CD14-positive monocyte (primary cell): ENCODE measurements at regions not wholly inside any gene's neighbourhood (a gene's known extent, or its start where the extent isn't known, plus 50 kb on each side); places are given as distances from the start of the nearest gene placed in this dataset.

Experiments
- DNase-seq, 3 donors: peaks; one replicate each; pipeline ENCODE4 v3.0.0-alpha.2; 2011 to 2022
- H2AFZ ChIP-seq: 2 replicates; pipeline ENCODE4 v1.6.0; 2012; ENCODE audit warnings: mild to moderate bottlenecking, low read depth, low read length, inconsistent platforms; ENCODE audit not compliant: insufficient read depth, poor library complexity, severe bottlenecking
- H3K27ac ChIP-seq, 2 donors: 1 replicate in 1 of 2; 2 replicates in 1 of 2; pipeline ENCODE4 v1.5.1; 2012 to 2013; ENCODE audit warnings: low read length in 2 of 2, control low read depth in 1 of 2, inconsistent platforms in 1 of 2, low read depth in 1 of 2, mild to moderate bottlenecking in 1 of 2
- H3K27me3 ChIP-seq, 2 donors: one replicate each; pipeline versions ENCODE4 v1.6.0 to v1.6.1; 2011 to 2013; ENCODE audit warnings: low read length in 2 of 2; ENCODE audit not compliant: control insufficient read depth in 2 of 2, insufficient read depth in 2 of 2
- H3K36me3 ChIP-seq, 2 donors: replicated peaks in 1 of 2; 1 replicate in 1 of 2; 2 replicates in 1 of 2; pipeline versions ENCODE4 v1.5.1 to v1.6.1; 2012 to 2013; ENCODE audit warnings: low read length in 2 of 2, control low read depth in 1 of 2, inconsistent platforms in 1 of 2, mild to moderate bottlenecking in 1 of 2; ENCODE audit not compliant: insufficient read depth in 2 of 2, control insufficient read depth in 1 of 2
- H3K4me1 ChIP-seq, 2 donors: 1 replicate in 1 of 2; 2 replicates in 1 of 2; pipeline versions ENCODE4 v1.5.1 to v1.6.1; 2012 to 2013; ENCODE audit warnings: low read length in 2 of 2, control low read depth in 1 of 2, inconsistent platforms in 1 of 2, mild to moderate bottlenecking in 1 of 2, moderate library complexity in 1 of 2; ENCODE audit not compliant: insufficient read depth in 2 of 2, control insufficient read depth in 1 of 2
- H3K4me2 ChIP-seq: replicated peaks from 2 replicates; pipeline ENCODE3; 2012; ENCODE audit warnings: low read length, moderate library complexity, mild to moderate bottlenecking; ENCODE audit not compliant: poor library complexity, severe bottlenecking; ENCODE audit errors: extremely low read depth
- H3K4me3 ChIP-seq, 3 experiments: fragments of 200-600 bp in 1 of 3; sonication (generic) in 1 of 3; replicated peaks in 1 of 3; 1 replicate in 2 of 3; 2 replicates in 1 of 3; pipeline ENCODE4 v1.5.1; 2011 to 2013; ENCODE audit warnings: low read length in 3 of 3, mild to moderate bottlenecking in 3 of 3, control low read depth in 2 of 3, low read depth in 2 of 3, inconsistent platforms in 1 of 3, moderate library complexity in 1 of 3
- H3K79me2 ChIP-seq: 2 replicates; pipeline ENCODE4 v1.6.0; 2012; ENCODE audit warnings: mild to moderate bottlenecking, control low read depth, inconsistent platforms, low read length, moderate library complexity; ENCODE audit not compliant: insufficient read depth
- H3K9ac ChIP-seq: 2 replicates; pipeline ENCODE4 v1.6.0; 2017; ENCODE audit warnings: low read length, mild to moderate bottlenecking; ENCODE audit not compliant: insufficient read depth, poor library complexity, severe bottlenecking
- H3K9me3 ChIP-seq, 2 donors: replicated peaks in 1 of 2; 1 replicate in 1 of 2; 2 replicates in 1 of 2; pipeline versions ENCODE4 v1.5.1 to v1.6.1; 2012 to 2013; ENCODE audit warnings: low read length in 2 of 2, control low read depth in 1 of 2; ENCODE audit not compliant: control insufficient read depth in 1 of 2, insufficient read depth in 1 of 2
- H4K20me1 ChIP-seq: 2 replicates; pipeline ENCODE4 v1.6.0; 2012; ENCODE audit warnings: mild to moderate bottlenecking, low read length, control low read depth, moderate library complexity; ENCODE audit not compliant: insufficient read depth
- H3K27ac Mint-ChIP-seq, 7 donors: one replicate each; pipeline ENCODE4 v1.8.0; 2020; ENCODE audit warnings: mild to moderate bottlenecking in 7 of 7, mixed read lengths in 7 of 7, moderate library complexity in 6 of 7, inconsistent platforms in 2 of 7
- H3K27me3 Mint-ChIP-seq, 3 donors: one replicate each; pipeline ENCODE4 v1.8.0; 2021 to 2022; ENCODE audit warnings: low read depth in 3 of 3, mild to moderate bottlenecking in 3 of 3, mixed read lengths in 3 of 3, moderate library complexity in 3 of 3, inconsistent platforms in 1 of 3
- H3K36me3 Mint-ChIP-seq, 2 donors: one replicate each; pipeline ENCODE4 v1.8.0; 2020; ENCODE audit warnings: mixed read lengths in 2 of 2, inconsistent platforms in 1 of 2, mild to moderate bottlenecking in 1 of 2
- H3K4me1 Mint-ChIP-seq: one replicate; pipeline ENCODE4 v1.8.0; 2020; ENCODE audit warnings: mild to moderate bottlenecking, mixed read lengths
- H3K4me3 Mint-ChIP-seq, 2 donors: one replicate each; pipeline ENCODE4 v1.8.0; 2020; ENCODE audit warnings: mild to moderate bottlenecking in 2 of 2, mixed read lengths in 2 of 2, moderate library complexity in 1 of 2
- H3K9me3 Mint-ChIP-seq, 7 donors: one replicate each; pipeline ENCODE4 v1.8.0; 2020 to 2022; ENCODE audit warnings: mixed read lengths in 7 of 7, mild to moderate bottlenecking in 6 of 7, moderate library complexity in 6 of 7, inconsistent platforms in 2 of 7
- CTCF ChIP-seq: fragments of 200-600 bp; IDR thresholded peaks from one replicate; pipeline ENCODE4 v1.8.0; 2022; ENCODE audit warnings: antibody characterized with exemption, mild to moderate bottlenecking
- WGBS: methylation state at CpG from one replicate; pipeline ENCODE4 v1.1.5; 2013; ENCODE audit warnings: missing lambda C conversion rate; ENCODE audit not compliant: insufficient coverage; 5-methylcytosine and 5-hydroxymethylcytosine counted together
- intact Hi-C, 2 donors: fragments of 100-400 bp; cut with micrococcal nuclease; formaldehyde crosslinking; loops; one replicate each; pipeline versions ENCODE4 v1.15.0 to v1.15.1; 2023

GRCh38 chr6:93822434-93823265 lies 403.3 kb upstream of the EPHA7 start:
- no peak for DNase-seq
- no peaks in the 10 kb centered on the region for H3K27me3 ChIP-seq
- H3K36me3 ChIP-seq, result no peaks in the 10 kb centered on the region
- peaks cover 0 to 1% (median 0%) of the 10 kb centered on the region in 7 donors for H3K9me3 Mint-ChIP-seq
- no peak overlapping the region for H3K4me2 ChIP-seq
- TF ChIP-seq CTCF, result no peak
- no peaks in the 10 kb centered on the region for H3K4me1 Mint-ChIP-seq
- H4K20me1 ChIP-seq, result no peaks in the 10 kb centered on the region
- H2AFZ ChIP-seq, result no peak overlapping the region
- no peaks in the 10 kb centered on the region for H3K9me3 ChIP-seq
- 88% methylated on average over 3 of the region's 4 CpGs for WGBS
- intact Hi-C loops, result no loop called here
- H3K79me2 ChIP-seq, result no peaks in the 10 kb centered on the region
- no peak overlapping the region for H3K4me3 ChIP-seq
- H3K27ac ChIP-seq, result no peak overlapping the region
- H3K9ac ChIP-seq, result no peak overlapping the region
- no peak overlapping the region for H3K27ac Mint-ChIP-seq
- no peaks in the 10 kb centered on the region for H3K4me1 ChIP-seq
- no peak overlapping the region for H3K4me3 Mint-ChIP-seq
- no peaks in the 10 kb centered on the region for H3K36me3 Mint-ChIP-seq
- H3K27me3 Mint-ChIP-seq, result no peaks in the 10 kb centered on the region

GRCh38 chr6:93821953-93822352 lies 402.6 kb upstream of the EPHA7 start:
- H3K4me3 Mint-ChIP-seq, result no peak overlapping the region
- Histone ChIP-seq H3K79me2 (no peaks in the 10 kb centered on the region), H3K4me2 (no peak overlapping the region), H3K4me1 (no peaks in the 10 kb centered on the region), H3K27me3 (no peaks in the 10 kb centered on the region), H3K9me3 (no peaks in the 10 kb centered on the region), H3K36me3 (no peaks in the 10 kb centered on the region), H3K4me3 (no peak overlapping the region), H3K9ac (no peak overlapping the region), H3K27ac (no peak overlapping the region), H2AFZ (no peak overlapping the region), H4K20me1 (no peaks in the 10 kb centered on the region)
- no peak for DNase-seq
- H3K27ac Mint-ChIP-seq, result no peak overlapping the region
- H3K9me3 Mint-ChIP-seq, result peaks cover 0 to 1% (median 0%) of the 10 kb centered on the region in 7 donors
- no peaks in the 10 kb centered on the region for H3K36me3 Mint-ChIP-seq
- H3K4me1 Mint-ChIP-seq, result no peaks in the 10 kb centered on the region
- TF ChIP-seq CTCF, result no peak
- intact Hi-C loops, result no loop called here
- no peaks in the 10 kb centered on the region for H3K27me3 Mint-ChIP-seq
